Neural progenitor cell (in vitro differentiated cells): ENCODE measurements at regions not wholly inside any gene's neighbourhood (a gene's known extent, or its start where the extent isn't known, plus 50 kb on each side); places are given as distances from the start of the nearest gene placed in this dataset.
A peak's percentile ranks its signal among the peaks of the same experiment; 100 is the strongest.

Experiments
- CTCF ChIP-seq: fragments of 200-600 bp; sonication (generic); IDR thresholded peaks from 2 replicates; pipeline ENCODE4 v1.5.1; 2017; ENCODE audit warnings: antibody characterized with exemption, mild to moderate bottlenecking
- EZH2 ChIP-seq: fragments of 200-600 bp; sonication (generic); IDR thresholded peaks from 2 replicates; pipeline ENCODE4 v1.6.1; 2017; ENCODE audit warnings: antibody characterized with exemption, mild to moderate bottlenecking, moderate library complexity
- EZH2phosphoT487 ChIP-seq: fragments of 200-600 bp; sonication (generic); IDR thresholded peaks from 2 replicates; pipeline ENCODE4 v1.6.1; 2017; ENCODE audit warnings: antibody characterized with exemption

- TF ChIP-seq CTCF: peak; percentile 32
- no peak for TF ChIP-seq EZH2
- TF ChIP-seq EZH2phosphoT487: peak; percentile 85
These were observed 217.0 kb upstream of the CIBAR2 start for GRCh38 chr16:85329059-85329812.
